ENCODE measurements at regions not wholly inside any gene's neighbourhood (a gene's known extent, or its start where the extent isn't known, plus 50 kb on each side); places are given as distances from the start of the nearest gene placed in this dataset.

DNA sequence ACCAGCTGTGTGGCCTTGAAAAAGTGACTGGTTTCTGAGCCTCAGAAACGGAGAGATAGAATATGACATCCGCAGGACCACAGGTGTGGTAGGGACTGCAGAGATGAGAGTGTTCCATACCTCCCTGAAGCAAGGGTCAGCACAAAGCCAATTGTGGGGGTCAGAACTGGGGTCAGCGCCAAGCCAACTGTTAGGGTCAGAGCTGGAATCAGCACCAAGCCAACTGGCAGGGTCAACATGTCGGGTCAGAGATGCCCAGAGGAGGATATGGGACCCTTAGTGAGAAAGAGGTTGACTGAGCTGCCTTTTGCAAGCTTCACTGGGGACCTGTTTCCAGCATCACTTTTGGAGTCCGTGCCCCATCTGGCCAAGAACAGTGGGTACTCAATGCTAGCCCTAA lies 93.9 kb downstream of the MATN1 start:
- CTCF ChIA-PET = no interaction called here

DNA sequence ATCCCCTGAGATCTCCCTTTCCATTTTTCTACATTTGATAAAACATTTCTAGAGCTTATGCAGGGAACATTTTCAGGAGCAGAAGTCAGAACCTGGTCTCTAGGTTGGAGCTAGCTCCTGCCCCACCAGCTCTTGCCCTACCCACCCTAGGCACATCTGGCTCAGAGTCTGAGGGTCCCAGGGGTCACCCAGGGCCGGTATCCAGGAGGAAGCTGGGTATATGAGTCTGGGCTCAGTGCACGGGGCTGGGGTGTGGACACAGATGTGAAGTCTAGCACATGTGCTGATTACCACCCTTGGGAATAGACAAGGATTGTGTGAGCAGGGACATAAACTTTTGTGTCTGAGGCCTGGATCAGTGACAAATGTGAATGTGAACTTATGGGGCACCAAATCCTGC lies 95.4 kb downstream of the MATN1 start:
- no peak overlapping the region for H3K27ac ChIP-seq
- ChIA-PET POLR2A (no interaction called here), CTCF (interaction anchor here (0.6 kb wide), 1 partner anchor 28 kb away, joined by 3 read pairs; no protein-coding TSS in a partner anchor)
- no peak overlapping the region for H3K4me2 ChIP-seq
- H3K9me3 ChIP-seq = peaks cover 4% of the 10 kb centered on the region; the same call in 1 of the 3 replicates
- WGBS (ENCODE audit: missing lambda C conversion rate) = 0% methylated on average over 2 of the region's 2 CpGs
- H3K4me3 ChIP-seq = no peak overlapping the region
- DNase-seq (ENCODE audit: low read depth in 1 of 2, low spot score in 1 of 2) (no peak), ATAC-seq (no peak), FAIRE-seq (no peak)
- H3K4me1 ChIP-seq = no peaks in the 10 kb centered on the region
- TF ChIP-seq EP300 (IDR thresholded peaks at IDR 0.05) = no peak
- no peak for TF ChIP-seq ZC3H11A (IDR thresholded peaks at IDR 0.05)
- TF ChIP-seq RNF2 (IDR thresholded peaks at IDR 0.05; ENCODE audit: borderline replicate concordance, low read depth) = no peak
- TF ChIP-seq NR3C1 (IDR thresholded peaks at IDR 0.05) = no peak
- TF ChIP-seq NPAS2 (CRISPR knock-in tag; IDR thresholded peaks at IDR 0.05; ENCODE audit: borderline replicate concordance) = no peak
- no peak for TF ChIP-seq FOSL2 (IDR thresholded peaks at IDR 0.05)
- no peak for TF ChIP-seq FOSL2 (CRISPR knock-in tag; IDR thresholded peaks at IDR 0.05)
- TF ChIP-seq, protein P1, sequence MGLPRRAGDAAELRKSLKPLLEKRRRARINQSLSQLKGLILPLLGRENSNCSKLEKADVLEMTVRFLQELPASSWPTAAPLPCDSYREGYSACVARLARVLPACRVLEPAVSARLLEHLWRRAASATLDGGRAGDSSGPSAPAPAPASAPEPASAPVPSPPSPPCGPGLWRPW (IDR thresholded peaks at IDR 0.05) = no peak

More for the DNA sequence above, 93.9 kb downstream of the MATN1 start:
- ATAC-seq (no peak), FAIRE-seq (no peak), DNase-seq (ENCODE audit: low read depth in 1 of 2, low spot score in 1 of 2) (no peak)
- Histone ChIP-seq H3K27ac (no peak overlapping the region), H3K4me2 (no peak overlapping the region), H3K4me1 (no peaks in the 10 kb centered on the region), H3K4me3 (no peak overlapping the region), H3K9me3 (no peaks in the 10 kb centered on the region)
- POLR2A ChIA-PET = no interaction called here
- TF ChIP-seq, protein P2, sequence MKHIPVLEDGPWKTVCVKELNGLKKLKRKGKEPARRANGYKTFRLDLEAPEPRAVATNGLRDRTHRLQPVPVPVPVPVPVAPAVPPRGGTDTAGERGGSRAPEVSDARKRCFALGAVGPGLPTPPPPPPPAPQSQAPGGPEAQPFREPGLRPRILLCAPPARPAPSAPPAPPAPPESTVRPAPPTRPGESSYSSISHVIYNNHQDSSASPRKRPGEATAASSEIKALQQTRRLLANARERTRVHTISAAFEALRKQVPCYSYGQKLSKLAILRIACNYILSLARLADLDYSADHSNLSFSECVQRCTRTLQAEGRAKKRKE (CRISPR knock-in tag; IDR thresholded peaks at IDR 0.05; ENCODE audit: low read depth) = no peak
- no peak for TF ChIP-seq ESRRA (IDR thresholded peaks at IDR 0.05; ENCODE audit: borderline replicate concordance, low read length)
- no peak for TF ChIP-seq TFCP2L1 (CRISPR knock-in tag; IDR thresholded peaks at IDR 0.05)
- TF ChIP-seq, protein P3, sequence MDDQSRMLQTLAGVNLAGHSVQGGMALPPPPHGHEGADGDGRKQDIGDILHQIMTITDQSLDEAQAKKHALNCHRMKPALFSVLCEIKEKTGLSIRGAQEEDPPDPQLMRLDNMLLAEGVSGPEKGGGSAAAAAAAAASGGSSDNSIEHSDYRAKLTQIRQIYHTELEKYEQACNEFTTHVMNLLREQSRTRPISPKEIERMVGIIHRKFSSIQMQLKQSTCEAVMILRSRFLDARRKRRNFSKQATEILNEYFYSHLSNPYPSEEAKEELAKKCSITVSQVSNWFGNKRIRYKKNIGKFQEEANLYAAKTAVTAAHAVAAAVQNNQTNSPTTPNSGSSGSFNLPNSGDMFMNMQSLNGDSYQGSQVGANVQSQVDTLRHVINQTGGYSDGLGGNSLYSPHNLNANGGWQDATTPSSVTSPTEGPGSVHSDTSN (IDR thresholded peaks at IDR 0.05) = no peak
- TF ChIP-seq MAFK (IDR thresholded peaks at IDR 0.05; ENCODE audit: partially characterized antibody) = no peak
- TF ChIP-seq, protein P4, sequence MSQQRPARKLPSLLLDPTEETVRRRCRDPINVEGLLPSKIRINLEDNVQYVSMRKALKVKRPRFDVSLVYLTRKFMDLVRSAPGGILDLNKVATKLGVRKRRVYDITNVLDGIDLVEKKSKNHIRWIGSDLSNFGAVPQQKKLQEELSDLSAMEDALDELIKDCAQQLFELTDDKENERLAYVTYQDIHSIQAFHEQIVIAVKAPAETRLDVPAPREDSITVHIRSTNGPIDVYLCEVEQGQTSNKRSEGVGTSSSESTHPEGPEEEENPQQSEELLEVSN (IDR thresholded peaks at IDR 0.05; ENCODE audit: borderline replicate concordance, low read depth) = no peak
- TF ChIP-seq, protein P5, sequence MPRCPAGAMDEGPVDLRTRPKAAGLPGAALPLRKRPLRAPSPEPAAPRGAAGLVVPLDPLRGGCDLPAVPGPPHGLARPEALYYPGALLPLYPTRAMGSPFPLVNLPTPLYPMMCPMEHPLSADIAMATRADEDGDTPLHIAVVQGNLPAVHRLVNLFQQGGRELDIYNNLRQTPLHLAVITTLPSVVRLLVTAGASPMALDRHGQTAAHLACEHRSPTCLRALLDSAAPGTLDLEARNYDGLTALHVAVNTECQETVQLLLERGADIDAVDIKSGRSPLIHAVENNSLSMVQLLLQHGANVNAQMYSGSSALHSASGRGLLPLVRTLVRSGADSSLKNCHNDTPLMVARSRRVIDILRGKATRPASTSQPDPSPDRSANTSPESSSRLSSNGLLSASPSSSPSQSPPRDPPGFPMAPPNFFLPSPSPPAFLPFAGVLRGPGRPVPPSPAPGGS (IDR thresholded peaks at IDR 0.05) = no peak
- TF ChIP-seq RNF2 (IDR thresholded peaks at IDR 0.05; ENCODE audit: borderline replicate concordance, low read depth) = no peak
- TF ChIP-seq ZSCAN20 (CRISPR knock-in tag; IDR thresholded peaks at IDR 0.05) = no peak
- TF ChIP-seq RARB (CRISPR knock-in tag; IDR thresholded peaks at IDR 0.05) = no peak
- TF ChIP-seq FOSB (CRISPR knock-in tag; IDR thresholded peaks at IDR 0.05) = no peak
- TF ChIP-seq BHLHE40 (IDR thresholded peaks at IDR 0.05; ENCODE audit: low read depth, low read length) = no peak
- TF ChIP-seq GATA3 (IDR thresholded peaks at IDR 0.05; ENCODE audit: borderline replicate concordance) = no peak
- 7% methylated on average over 4 of the region's 5 CpGs for WGBS (ENCODE audit: missing lambda C conversion rate)

DNA sequence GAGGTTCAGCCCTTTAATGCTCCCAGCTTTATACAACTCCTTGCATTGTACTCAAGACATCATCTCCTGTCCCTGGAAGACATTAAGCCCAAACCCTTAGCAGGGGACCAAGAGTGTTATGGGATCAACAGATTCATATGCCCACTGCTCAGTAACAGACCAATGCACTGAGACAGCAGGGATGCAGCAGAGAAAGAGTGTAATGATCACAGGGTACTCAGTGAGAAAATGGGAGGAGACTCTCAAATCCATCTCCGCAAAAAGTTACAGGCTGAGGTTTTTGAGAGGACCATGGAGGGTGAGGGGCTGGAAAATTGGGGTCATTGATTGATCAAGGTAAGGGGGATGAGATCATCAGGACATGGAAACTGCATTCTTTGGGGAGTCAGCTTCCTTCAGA lies 96.2 kb downstream of the MATN1 start:
- no peak for FAIRE-seq
- TF ChIP-seq, protein P6, sequence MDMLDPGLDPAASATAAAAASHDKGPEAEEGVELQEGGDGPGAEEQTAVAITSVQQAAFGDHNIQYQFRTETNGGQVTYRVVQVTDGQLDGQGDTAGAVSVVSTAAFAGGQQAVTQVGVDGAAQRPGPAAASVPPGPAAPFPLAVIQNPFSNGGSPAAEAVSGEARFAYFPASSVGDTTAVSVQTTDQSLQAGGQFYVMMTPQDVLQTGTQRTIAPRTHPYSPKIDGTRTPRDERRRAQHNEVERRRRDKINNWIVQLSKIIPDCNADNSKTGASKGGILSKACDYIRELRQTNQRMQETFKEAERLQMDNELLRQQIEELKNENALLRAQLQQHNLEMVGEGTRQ (IDR thresholded peaks at IDR 0.05) = no peak

More for the DNA sequence above, 96.2 kb downstream of the MATN1 start:
- 78% methylated on average over 1 of the region's 1 CpG for WGBS (ENCODE audit: missing lambda C conversion rate)
- no peak overlapping the region for H3K4me3 ChIP-seq
- ChIA-PET POLR2A (no interaction called here), CTCF (no interaction called here)
- ATAC-seq (no peak), DNase-seq (ENCODE audit: low read depth in 1 of 2, low spot score in 1 of 2) (no peak)
- H3K4me1 ChIP-seq = no peaks in the 10 kb centered on the region
- H3K27ac ChIP-seq = no peak overlapping the region
- H3K4me2 ChIP-seq = no peak overlapping the region
- peaks cover 4% of the 10 kb centered on the region; the same call in 1 of the 3 replicates for H3K9me3 ChIP-seq
